ENCODE measurements at regions not wholly inside any gene's neighbourhood (a gene's known extent, or its start where the extent isn't known, plus 50 kb on each side); places are given as distances from the start of the nearest gene placed in this dataset.

DNA sequence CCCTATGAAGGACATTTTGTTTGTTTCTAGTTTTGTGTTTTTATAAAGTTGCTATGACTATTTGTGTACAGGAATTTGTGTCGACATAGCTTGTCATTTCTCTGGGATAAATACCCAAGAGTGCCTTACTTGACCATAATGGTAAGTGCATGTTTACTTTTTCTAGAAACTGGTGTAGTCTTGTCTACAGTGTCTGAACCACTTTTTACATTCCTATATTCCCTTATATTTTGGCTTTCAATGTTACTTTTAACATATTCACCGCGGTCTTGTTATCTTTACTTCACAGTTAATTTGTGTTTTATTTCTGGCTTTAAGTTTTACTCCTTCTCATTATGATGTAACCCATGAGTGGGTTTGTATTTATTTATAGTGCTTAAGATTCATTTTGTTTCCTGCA, 444.4 kb upstream of the RGS17 start:
- H3K36me3 ChIP-seq (ENCODE audit: control insufficient read depth, insufficient read depth, low read length) = no peaks in the 10 kb centered on the region
- H2BK120ac ChIP-seq (ENCODE audit: low read depth, low read length) = no peak overlapping the region
- H3K4me1 ChIP-seq (ENCODE audit: control insufficient read depth, insufficient read depth, low read length) = no peaks in the 10 kb centered on the region
- no peaks in the 10 kb centered on the region for H3K79me1 ChIP-seq (ENCODE audit: low read depth in 1 of 2, low read length in 2 of 2)
- no peak overlapping the region for H3K4me3 ChIP-seq (ENCODE audit: insufficient read depth, low read depth, low read length)
- no peak overlapping the region for H3K14ac ChIP-seq (replicated peaks; ENCODE audit: low read depth, low read length)
- H3K27me3 ChIP-seq (ENCODE audit: control insufficient read depth, insufficient read depth, low read length) = no peaks in the 10 kb centered on the region
- no peak overlapping the region for H4K5ac ChIP-seq (ENCODE audit: low read depth, low read length)
- no peak overlapping the region for H3K9ac ChIP-seq (ENCODE audit: low read depth, low read length)
- POLR2A ChIA-PET (ENCODE audit: unreplicated experiment) = no interaction called here
- no peak overlapping the region for H4K91ac ChIP-seq (ENCODE audit: insufficient read depth, low read depth, low read length)
- H2BK15ac ChIP-seq (ENCODE audit: low read depth, low read length) = no peak overlapping the region
- no peak overlapping the region for H3K4me2 ChIP-seq (ENCODE audit: low read depth, low read length)
- H2BK20ac ChIP-seq (ENCODE audit: low read depth, low read length) = no peak overlapping the region
- CTCF ChIA-PET = no interaction called here
- no peak overlapping the region for H3K27ac ChIP-seq (ENCODE audit: insufficient read depth, low read length)
- no peak overlapping the region for H3K18ac ChIP-seq (ENCODE audit: low read depth, low read length)
- H2AK5ac ChIP-seq (ENCODE audit: low read depth, low read length) = no peak overlapping the region
- no peak overlapping the region for H4K8ac ChIP-seq (ENCODE audit: low read depth in 2 of 2, low read length in 2 of 2)
- WGBS, 2 experiments (ENCODE audit: extremely low coverage in 2 of 2, insufficient read length in 1 of 2) = no CpG with 5 or more reads among the region's 3 CpGs
- no peak overlapping the region for H2AK9ac ChIP-seq (replicated peaks; ENCODE audit: low read depth, low read length, poor library complexity)
- H3K9me3 ChIP-seq (ENCODE audit: control insufficient read depth, insufficient read depth, low read length) = 0 out of 2 replicates have a peak, but pooled peaks cover 2% of the 10 kb centered on the region
- no peak overlapping the region for H3K56ac ChIP-seq (ENCODE audit: extremely low read depth, insufficient read depth, low read length)
- H3K4ac ChIP-seq (ENCODE audit: low read depth, low read length) = no peak overlapping the region
- H3K9me1 ChIP-seq (ENCODE audit: insufficient read depth, low read length) = no peaks in the 10 kb centered on the region
- no peak overlapping the region for H3K23ac ChIP-seq (ENCODE audit: low read depth, low read length)
- BruUV-seq (replicated peaks) = no TSS peak
- in situ Hi-C loops (cut with MboI; ENCODE audit: low sequenced_read_pairs) (no loop called here), dilution Hi-C loops (cut with HindIII; ENCODE audit: low sequenced_read_pairs, unreplicated experiment) (no loop called here), intact Hi-C loops (cut with micrococcal nuclease) (no loop called here)
- no peak overlapping the region for H2BK5ac ChIP-seq (ENCODE audit: low read depth, low read length, poor library complexity, severe bottlenecking)
- ATAC-seq (ENCODE audit: low read depth) = no peak
- H2AFZ ChIP-seq (replicated peaks; ENCODE audit: low read length, poor library complexity) = no peak overlapping the region
- no peak for TF ChIP-seq FOS (IDR thresholded peaks at IDR 0.05; ENCODE audit: low read depth, low read length)
- TF ChIP-seq BHLHE40 (IDR thresholded peaks at IDR 0.05; ENCODE audit: low read depth, low read length) = no peak
- TF ChIP-seq NFE2L2 (IDR thresholded peaks at IDR 0.05; ENCODE audit: low read depth, low read length) = no peak
- TF ChIP-seq SMC3 (IDR thresholded peaks at IDR 0.05; ENCODE audit: low read depth, low read length) = no peak
- no peak for TF ChIP-seq RCOR1 (IDR thresholded peaks at IDR 0.05; ENCODE audit: insufficient replicate concordance, low read length)
- TF ChIP-seq, protein P1, sequence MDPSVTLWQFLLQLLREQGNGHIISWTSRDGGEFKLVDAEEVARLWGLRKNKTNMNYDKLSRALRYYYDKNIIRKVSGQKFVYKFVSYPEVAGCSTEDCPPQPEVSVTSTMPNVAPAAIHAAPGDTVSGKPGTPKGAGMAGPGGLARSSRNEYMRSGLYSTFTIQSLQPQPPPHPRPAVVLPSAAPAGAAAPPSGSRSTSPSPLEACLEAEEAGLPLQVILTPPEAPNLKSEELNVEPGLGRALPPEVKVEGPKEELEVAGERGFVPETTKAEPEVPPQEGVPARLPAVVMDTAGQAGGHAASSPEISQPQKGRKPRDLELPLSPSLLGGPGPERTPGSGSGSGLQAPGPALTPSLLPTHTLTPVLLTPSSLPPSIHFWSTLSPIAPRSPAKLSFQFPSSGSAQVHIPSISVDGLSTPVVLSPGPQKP (IDR thresholded peaks at IDR 0.05; ENCODE audit: borderline replicate concordance, low read depth, low read length) = no peak
- TF ChIP-seq POLR2A (IDR thresholded peaks at IDR 0.05; ENCODE audit: low read depth, low read length) = no peak
- no peak for TF ChIP-seq CHD1 (IDR thresholded peaks at IDR 0.05; ENCODE audit: low read depth, low read length)
- TF ChIP-seq RAD21 (IDR thresholded peaks at IDR 0.05; ENCODE audit: low read length) = no peak
- TF ChIP-seq, protein P2, sequence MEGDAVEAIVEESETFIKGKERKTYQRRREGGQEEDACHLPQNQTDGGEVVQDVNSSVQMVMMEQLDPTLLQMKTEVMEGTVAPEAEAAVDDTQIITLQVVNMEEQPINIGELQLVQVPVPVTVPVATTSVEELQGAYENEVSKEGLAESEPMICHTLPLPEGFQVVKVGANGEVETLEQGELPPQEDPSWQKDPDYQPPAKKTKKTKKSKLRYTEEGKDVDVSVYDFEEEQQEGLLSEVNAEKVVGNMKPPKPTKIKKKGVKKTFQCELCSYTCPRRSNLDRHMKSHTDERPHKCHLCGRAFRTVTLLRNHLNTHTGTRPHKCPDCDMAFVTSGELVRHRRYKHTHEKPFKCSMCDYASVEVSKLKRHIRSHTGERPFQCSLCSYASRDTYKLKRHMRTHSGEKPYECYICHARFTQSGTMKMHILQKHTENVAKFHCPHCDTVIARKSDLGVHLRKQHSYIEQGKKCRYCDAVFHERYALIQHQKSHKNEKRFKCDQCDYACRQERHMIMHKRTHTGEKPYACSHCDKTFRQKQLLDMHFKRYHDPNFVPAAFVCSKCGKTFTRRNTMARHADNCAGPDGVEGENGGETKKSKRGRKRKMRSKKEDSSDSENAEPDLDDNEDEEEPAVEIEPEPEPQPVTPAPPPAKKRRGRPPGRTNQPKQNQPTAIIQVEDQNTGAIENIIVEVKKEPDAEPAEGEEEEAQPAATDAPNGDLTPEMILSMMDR (conservative IDR thresholded peaks at IDR 0.05; ENCODE audit: low read depth, low read length) = no peak
- DNase-seq = no peak
- no peaks in the 10 kb centered on the region for H4K20me1 ChIP-seq (ENCODE audit: insufficient read depth, low read length)
